ENCODE measurements at regions not wholly inside any gene's neighbourhood (a gene's known extent, or its start where the extent isn't known, plus 50 kb on each side); places are given as distances from the start of the nearest gene placed in this dataset.
"Not testable (repeated sequence)": the region's sequence is repeated elsewhere in the genome, so short reads cannot be mapped to it uniquely, and the experiment has no call there.

- DNase-seq (ENCODE audit: low spot score): no peak
- FAIRE-seq: no peak
Measured at GRCh38 chr6:163712566-163712961, 298.0 kb downstream of the QKI start.

- FAIRE-seq (no peak), DNase-seq (ENCODE audit: low spot score) (no peak)
Measured at GRCh38 chr6:163711615-163712565, 297.4 kb downstream of the QKI start.

GRCh38 chr6:163710532-163711470 is 296.3 kb downstream of the QKI start:
- no peak for DNase-seq (ENCODE audit: low spot score)
- no peak for FAIRE-seq

- DNase-seq (ENCODE audit: low spot score) (no peak), FAIRE-seq (no peak)
Measured at GRCh38 chr6:163709693-163710092, 295.2 kb downstream of the QKI start.

GRCh38 chr6:163709255-163709654 is 294.7 kb downstream of the QKI start:
- no peak for DNase-seq (ENCODE audit: low spot score)
- no peak for FAIRE-seq

GRCh38 chr6:163708466-163708865 is 293.9 kb downstream of the QKI start:
- no peak for FAIRE-seq
- DNase-seq (ENCODE audit: low spot score): no peak

- DNase-seq (ENCODE audit: low spot score): no peak
Measured at GRCh38 chr6:163707387-163708355, 293.2 kb downstream of the QKI start.

GRCh38 chr6:163706500-163707087 is 292.1 kb downstream of the QKI start:
- FAIRE-seq (no peak), DNase-seq (ENCODE audit: low spot score) (no peak)

More at GRCh38 chr6:163707387-163708355, 293.2 kb downstream of the QKI start:
- no peak for FAIRE-seq

GRCh38 chr6:163705923-163706322 is 291.4 kb downstream of the QKI start:
- FAIRE-seq (no peak), DNase-seq (ENCODE audit: low spot score) (no peak)

GRCh38 chr6:163702736-163703135 is 288.2 kb downstream of the QKI start:
- DNase-seq (ENCODE audit: low spot score) (no peak), FAIRE-seq (no peak)

- DNase-seq (ENCODE audit: low spot score) (no peak), FAIRE-seq (no peak)
Measured at GRCh38 chr6:163701762-163702161, 287.2 kb downstream of the QKI start.

GRCh38 chr6:163698086-163698485 is 283.6 kb downstream of the QKI start:
- FAIRE-seq (no peak), DNase-seq (ENCODE audit: low spot score) (no peak)

- FAIRE-seq; DNase-seq (ENCODE audit: low spot score): not testable (repeated sequence)
Measured at GRCh38 chr6:163696311-163696710, 281.8 kb downstream of the QKI start.

- no peak for FAIRE-seq
Measured at GRCh38 chr6:163695414-163695864, 280.9 kb downstream of the QKI start.

GRCh38 chr6:163694988-163695398 is 280.5 kb downstream of the QKI start:
- DNase-seq (ENCODE audit: low spot score) (no peak), FAIRE-seq (no peak)

More at GRCh38 chr6:163695414-163695864, 280.9 kb downstream of the QKI start:
- no peak for DNase-seq (ENCODE audit: low spot score)

GRCh38 chr6:163694072-163694471 is 279.6 kb downstream of the QKI start:
- no peak for FAIRE-seq

GRCh38 chr6:163691049-163691448 is 276.5 kb downstream of the QKI start:
- DNase-seq (ENCODE audit: low spot score): no peak
- FAIRE-seq: no peak

More at GRCh38 chr6:163694072-163694471, 279.6 kb downstream of the QKI start:
- DNase-seq (ENCODE audit: low spot score): no peak

GRCh38 chr6:163688739-163689362 is 274.3 kb downstream of the QKI start:
- no peak for DNase-seq (ENCODE audit: low spot score)
- FAIRE-seq: no peak

- FAIRE-seq (no peak), DNase-seq (ENCODE audit: low spot score) (no peak)
Measured at GRCh38 chr6:163687075-163687474, 272.6 kb downstream of the QKI start.

- DNase-seq (ENCODE audit: low spot score) (no peak), FAIRE-seq (no peak)
Measured at GRCh38 chr6:163686301-163686700, 271.8 kb downstream of the QKI start.
